B cell (primary cell): ENCODE measurements at regions not wholly inside any gene's neighbourhood (a gene's known extent, or its start where the extent isn't known, plus 50 kb on each side); places are given as distances from the start of the nearest gene placed in this dataset.

ENCODE experiments used
- ATAC-seq: fragments of 200-7000 bp; cut with Tn5 transposase; one replicate; pipeline ENCODE4 v1.10.0; 2021; ENCODE audit warnings: low read depth, mild to moderate bottlenecking, moderate number of reproducible peaks, moderate library complexity
- CTCF ChIA-PET: fragments of 350-600 bp; sonication (Branson Sonifier 250); formaldehyde crosslinking; loops from one replicate; lab custom pipeline; 2021; ENCODE audit warnings: antibody characterized with exemption, inconsistent platforms; lab: Charles Lee
- POLR2A ChIA-PET: fragments of 350-600 bp; sonication (Branson Sonifier 250); formaldehyde crosslinking; loops from one replicate; lab custom pipeline; 2021; ENCODE audit warnings: antibody characterized with exemption; lab: Charles Lee
- DNase-seq: peaks from one replicate; pipeline ENCODE4 v3.0.0; 2013
- H2AFZ ChIP-seq: 2 replicates; pipeline ENCODE4 v1.6.1; 2012; ENCODE audit warnings: mild to moderate bottlenecking, low read depth, low read length; ENCODE audit not compliant: insufficient read depth, poor library complexity, severe bottlenecking
- H3K27ac ChIP-seq, 2 donors: 1 replicate in 1 of 2; 2 replicates in 1 of 2; pipeline ENCODE4 v1.5.1; 2012 to 2013; ENCODE audit warnings: low read length in 2 of 2, mild to moderate bottlenecking in 2 of 2, moderate library complexity in 1 of 2
- H3K27me3 ChIP-seq, 4 experiments: fragments of 200-600 bp in 1 of 4; sonication (generic) in 1 of 4; replicated peaks in 1 of 4; 1 replicate in 2 of 4; 2 replicates in 2 of 4; pipeline versions ENCODE4 v1.6.1 to v1.7.0; 2013 to 2016; ENCODE audit warnings: low read length in 3 of 4, mild to moderate bottlenecking in 2 of 4, mixed read lengths in 1 of 4, moderate library complexity in 1 of 4; ENCODE audit not compliant: insufficient read depth in 4 of 4, control insufficient read depth in 3 of 4; ENCODE audit errors: control extremely low read depth in 1 of 4
- H3K36me3 ChIP-seq, 2 experiments: replicated peaks in 1 of 2; 1 replicate in 1 of 2; 2 replicates in 1 of 2; pipeline versions ENCODE4 v1.6.1 to v1.7.1; 2013; ENCODE audit warnings: low read length in 1 of 2; ENCODE audit not compliant: insufficient read depth in 2 of 2, control insufficient read depth in 1 of 2; ENCODE audit errors: control extremely low read depth in 1 of 2, extremely low read depth in 1 of 2
- H3K4me1 ChIP-seq, 2 donors: fragments of 200-600 bp in 1 of 2; sonication (generic) in 1 of 2; 1 replicate in 1 of 2; 2 replicates in 1 of 2; pipeline versions ENCODE4 v1.5.1 to v1.6.1; 2013 to 2017; ENCODE audit warnings: low read length in 2 of 2; ENCODE audit not compliant: control insufficient read depth in 2 of 2, insufficient read depth in 2 of 2
- H3K4me2 ChIP-seq: replicated peaks from 2 replicates; pipeline ENCODE3; 2012; ENCODE audit warnings: mild to moderate bottlenecking, low read depth, low read length; ENCODE audit not compliant: poor library complexity, severe bottlenecking
- H3K4me3 ChIP-seq, 5 experiments: fragments of 200-600 bp in 1 of 5; sonication (generic) in 1 of 5; 1 replicate in 3 of 5; 2 replicates in 2 of 5; pipeline versions ENCODE4 v1.5.1 to v1.7.0; 2011 to 2016; ENCODE audit warnings: low read length in 4 of 5, mild to moderate bottlenecking in 4 of 5, low read depth in 2 of 5, control low read depth in 1 of 5, moderate library complexity in 1 of 5; ENCODE audit not compliant: insufficient read depth in 1 of 5; ENCODE audit errors: control extremely low read depth in 1 of 5, extremely low read depth in 1 of 5
- H3K79me2 ChIP-seq: fragments of 200-600 bp; sonication (generic); one replicate; pipeline ENCODE4 v1.6.0; 2016; ENCODE audit warnings: low read length; ENCODE audit not compliant: control insufficient read depth, insufficient read depth
- H3K9ac ChIP-seq: fragments of 200-600 bp; sonication (generic); 2 replicates; pipeline ENCODE4 v1.6.1; 2017; ENCODE audit warnings: mild to moderate bottlenecking, low read length, moderate library complexity
- H3K9me3 ChIP-seq, 3 donors: one replicate each; pipeline versions ENCODE4 v1.6.1 to v1.7.1; 2013; ENCODE audit warnings: low read length in 2 of 3; ENCODE audit not compliant: control insufficient read depth in 2 of 3, insufficient read depth in 1 of 3; ENCODE audit errors: control extremely low read depth in 1 of 3
- H4K20me1 ChIP-seq: 2 replicates; pipeline ENCODE4 v1.6.0; 2012; ENCODE audit warnings: mild to moderate bottlenecking, low read length; ENCODE audit not compliant: insufficient read depth, control insufficient read depth, poor library complexity, severe bottlenecking
- H3K27ac Mint-ChIP-seq: one replicate; pipeline ENCODE4 v1.8.0; 2021; ENCODE audit warnings: mixed read lengths
- H3K27me3 Mint-ChIP-seq: one replicate; pipeline ENCODE4 v1.8.0; 2021; ENCODE audit warnings: mixed read lengths
- H3K4me1 Mint-ChIP-seq: one replicate; pipeline ENCODE4 v1.8.0; 2021; ENCODE audit warnings: mixed read lengths
- H3K4me3 Mint-ChIP-seq: one replicate; pipeline ENCODE4 v1.8.0; 2021; ENCODE audit warnings: mixed read lengths
- H3K9me3 Mint-ChIP-seq: one replicate; pipeline ENCODE4 v1.8.0; 2022; ENCODE audit warnings: mixed read lengths; ENCODE audit not compliant: insufficient read depth
- CTCF ChIP-seq: fragments of 200-600 bp; IDR thresholded peaks from one replicate; pipeline ENCODE4 v1.8.0; 2022; ENCODE audit warnings: antibody characterized with exemption, mild to moderate bottlenecking
- EZH2 ChIP-seq: IDR thresholded peaks from 2 replicates; pipeline ENCODE4 v1.6.1; 2012; ENCODE audit warnings: borderline replicate concordance, low read depth, mild to moderate bottlenecking, moderate library complexity, low read length; ENCODE audit not compliant: insufficient read depth, poor library complexity, severe bottlenecking
- WGBS: methylation state at CpG from one replicate; pipeline ENCODE4 v1.1.5; 2013; ENCODE audit warnings: missing lambda C conversion rate; ENCODE audit not compliant: insufficient coverage; 5-methylcytosine and 5-hydroxymethylcytosine counted together
- intact Hi-C: fragments of 100-400 bp; cut with micrococcal nuclease; formaldehyde crosslinking; loops from one replicate; pipeline ENCODE4 v1.10.0; 2022

GRCh38 chr1:219788700-219789099 lies 139.7 kb downstream of the SLC30A10 start:
- H3K4me2 ChIP-seq, result no peak overlapping the region
- H3K9ac ChIP-seq, result no peak overlapping the region
- H3K79me2 ChIP-seq, result no peaks in the 10 kb centered on the region
- ATAC-seq (no peak), DNase-seq (no peak)
- no peaks in the 10 kb centered on the region for H3K36me3 ChIP-seq
- no peak overlapping the region for H3K4me3 ChIP-seq
- Mint-ChIP-seq H3K4me1 (no peaks in the 10 kb centered on the region), H3K27ac (no peak overlapping the region), H3K9me3 (no peaks in the 10 kb centered on the region), H3K27me3 (peaks cover 15% of the 10 kb centered on the region), H3K4me3 (no peak overlapping the region)
- no peak overlapping the region for H3K27ac ChIP-seq
- no peaks in the 10 kb centered on the region for H4K20me1 ChIP-seq
- intact Hi-C loops, result no loop called here
- ChIA-PET POLR2A (no interaction called here), CTCF (no interaction called here)
- H3K9me3 ChIP-seq, result no peaks in the 10 kb centered on the region
- H3K4me1 ChIP-seq, result no peaks in the 10 kb centered on the region
- TF ChIP-seq CTCF, result no peak
- TF ChIP-seq EZH2, result no peak
- WGBS, result 88% methylated on average over 3 of the region's 4 CpGs
- H3K27me3 ChIP-seq, result peaks cover 0 to 3% (median 0%) of the 10 kb centered on the region in 4 experiments
- no peak overlapping the region for H2AFZ ChIP-seq

- CTCF ChIA-PET, result no interaction called here
Observed at GRCh38 chr1:219788091-219788490, 140.3 kb downstream of the SLC30A10 start.

More at GRCh38 chr1:219788091-219788490, 140.3 kb downstream of the SLC30A10 start:
- Histone ChIP-seq H3K27me3 (peaks cover 0 to 3% (median 0%) of the 10 kb centered on the region in 4 experiments), H3K36me3 (no peaks in the 10 kb centered on the region), H3K9me3 (no peaks in the 10 kb centered on the region), H3K27ac (no peak overlapping the region), H2AFZ (no peak overlapping the region), H3K9ac (no peak overlapping the region), H3K4me1 (no peaks in the 10 kb centered on the region), H3K79me2 (no peaks in the 10 kb centered on the region), H3K4me3 (no peak overlapping the region), H3K4me2 (no peak overlapping the region), H4K20me1 (no peaks in the 10 kb centered on the region)
- Mint-ChIP-seq H3K27me3 (peaks cover 17% of the 10 kb centered on the region), H3K27ac (no peak overlapping the region), H3K9me3 (no peaks in the 10 kb centered on the region), H3K4me3 (no peak overlapping the region), H3K4me1 (no peaks in the 10 kb centered on the region)
- no peak for ATAC-seq
- intact Hi-C loops, result no loop called here
- no peak for TF ChIP-seq EZH2
- TF ChIP-seq CTCF, result no peak
- POLR2A ChIA-PET, result no interaction called here
- no peak for DNase-seq
- WGBS, result no CpG with 5 or more reads among the region's 1 CpG
